BJ (cell line): ENCODE measurements at regions not wholly inside any gene's neighbourhood (a gene's known extent, or its start where the extent isn't known, plus 50 kb on each side); places are given as distances from the start of the nearest gene placed in this dataset.

Source experiments
- CTCF ChIA-PET: fragments of 350-600 bp; formaldehyde crosslinking; extraction: SDS; loops from one replicate; lab custom pipeline; 2021; ENCODE audit warnings: antibody characterized with exemption, inconsistent platforms; lab: Yijun Ruan, JAX
- POLR2A ChIA-PET: fragments of 300-600 bp; sonication (Branson Sonifier 250); formaldehyde crosslinking; extraction: SDS; loops from one replicate; lab custom pipeline; 2021; ENCODE audit warnings: antibody characterized with exemption; lab: Charles Lee
- DNase-seq: peaks from one replicate; pipeline ENCODE4 v3.0.0-alpha.2; 2011; ENCODE audit warnings: low read depth
- H3K27me3 ChIP-seq: 2 replicates; pipeline ENCODE4 v1.6.0; 2011; ENCODE audit warnings: low read length; ENCODE audit not compliant: control insufficient read depth, insufficient read depth
- H3K36me3 ChIP-seq: 2 replicates; pipeline ENCODE4 v1.5.1; 2011; ENCODE audit warnings: low read length; ENCODE audit not compliant: control insufficient read depth, insufficient read depth
- H3K4me3 ChIP-seq: 2 replicates; pipeline ENCODE4 v1.5.1; 2011; ENCODE audit warnings: low read depth, mild to moderate bottlenecking, control low read depth, low read length
- CTCF ChIP-seq: IDR thresholded peaks from 2 replicates; pipeline ENCODE4 v1.5.1; 2011; ENCODE audit warnings: low read depth, mild to moderate bottlenecking, control low read depth, inconsistent platforms, low read length, moderate library complexity; ENCODE audit not compliant: insufficient read depth

DNA sequence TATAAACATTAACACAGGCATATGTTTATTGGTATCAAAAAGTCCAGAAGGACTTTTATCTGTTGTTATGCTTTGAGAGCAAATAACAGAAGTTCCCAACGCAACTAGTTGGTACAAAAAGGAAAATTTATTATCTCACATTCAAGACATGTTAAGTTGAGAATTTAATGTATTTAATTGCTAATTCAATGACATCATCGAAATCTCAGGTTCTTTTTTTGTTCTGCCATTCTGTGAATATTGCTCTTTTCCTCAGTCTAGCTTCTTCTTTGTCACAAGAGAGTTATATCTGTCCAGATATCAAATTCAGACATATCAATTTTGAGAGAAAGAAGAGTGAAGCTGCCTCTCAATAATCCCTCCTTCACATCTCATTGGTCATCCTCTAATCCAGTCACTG, 307.6 kb upstream of the PCSK5 start:
- no peaks in the 10 kb centered on the region for H3K36me3 ChIP-seq
- no peaks in the 10 kb centered on the region for H3K27me3 ChIP-seq
- DNase-seq, result no peak
- ChIA-PET CTCF (no interaction called here), POLR2A (no interaction called here)
- no peak overlapping the region for H3K4me3 ChIP-seq
- no peak for TF ChIP-seq CTCF

- Histone ChIP-seq H3K27me3 (no peaks in the 10 kb centered on the region), H3K36me3 (no peaks in the 10 kb centered on the region), H3K4me3 (no peak overlapping the region)
- TF ChIP-seq CTCF, result no peak
- no peak for DNase-seq
- CTCF ChIA-PET, result no interaction called here
- POLR2A ChIA-PET, result no interaction called here
Measured at GRCh38 chr9:75588808-75589207, 301.7 kb upstream of the PCSK5 start.

- TF ChIP-seq CTCF, result no peak
- ChIA-PET POLR2A (no interaction called here), CTCF (no interaction called here)
- no peak for DNase-seq
- Histone ChIP-seq H3K36me3 (no peaks in the 10 kb centered on the region), H3K4me3 (no peak overlapping the region), H3K27me3 (no peaks in the 10 kb centered on the region)
Measured at GRCh38 chr9:75589497-75589896, 301.0 kb upstream of the PCSK5 start.

- TF ChIP-seq CTCF, result no peak
- H3K36me3 ChIP-seq, result no peaks in the 10 kb centered on the region
- CTCF ChIA-PET, result no interaction called here
- H3K4me3 ChIP-seq, result no peak overlapping the region
- DNase-seq, result no peak
- no peaks in the 10 kb centered on the region for H3K27me3 ChIP-seq
- POLR2A ChIA-PET, result no interaction called here
Measured at GRCh38 chr9:75591972-75592371, 298.5 kb upstream of the PCSK5 start.

- Histone ChIP-seq H3K27me3 (no peaks in the 10 kb centered on the region), H3K36me3 (no peaks in the 10 kb centered on the region), H3K4me3 (no peak overlapping the region)
- no peak for DNase-seq
- ChIA-PET POLR2A (no interaction called here), CTCF (interaction anchor here (0.5 kb wide), 1 partner anchor 327 kb away, joined by 3 read pairs; no protein-coding TSS in a partner anchor)
- TF ChIP-seq CTCF, result no peak
Measured at GRCh38 chr9:75592586-75592985, 297.9 kb upstream of the PCSK5 start.
